HUES6 (cell line): ENCODE measurements at regions not wholly inside any gene's neighbourhood (a gene's known extent, or its start where the extent isn't known, plus 50 kb on each side); places are given as distances from the start of the nearest gene placed in this dataset.
"Not testable (repeated sequence)": the region's sequence is repeated elsewhere in the genome, so short reads cannot be mapped to it uniquely, and the experiment has no call there.

Experiments used
- H3K27ac ChIP-seq: 2 replicates; pipeline ENCODE4 v1.7.0; 2013; ENCODE audit warnings: low read depth, mild to moderate bottlenecking, low read length, inconsistent platforms
- H3K27me3 ChIP-seq: 2 replicates; pipeline ENCODE4 v1.6.1; 2013; ENCODE audit warnings: low read length; ENCODE audit not compliant: control insufficient read depth, insufficient read depth
- H3K36me3 ChIP-seq: 2 replicates; pipeline ENCODE4 v1.6.1; 2013; ENCODE audit warnings: low read length; ENCODE audit not compliant: control insufficient read depth, insufficient read depth
- H3K4me1 ChIP-seq: 2 replicates; pipeline ENCODE4 v1.6.1; 2013; ENCODE audit warnings: low read length; ENCODE audit not compliant: control insufficient read depth, insufficient read depth
- H3K4me3 ChIP-seq: 2 replicates; pipeline ENCODE4 v1.5.1; 2013; ENCODE audit warnings: low read depth, low read length
- H3K9ac ChIP-seq: one replicate; pipeline ENCODE4 v1.6.1; 2013; ENCODE audit warnings: mild to moderate bottlenecking, low read length
- H3K9me3 ChIP-seq: 2 replicates; pipeline ENCODE4 v1.6.1; 2013; ENCODE audit warnings: low read depth, low read length; ENCODE audit not compliant: control insufficient read depth, insufficient read depth

GRCh38 chr9:92242260-92243136 is 51.0 kb downstream of the IARS1 start:
- Histone ChIP-seq H3K9ac (no peak overlapping the region), H3K27me3 (no peaks in the 10 kb centered on the region), H3K36me3 (peaks cover 100% of the 10 kb centered on the region), H3K27ac (no peak overlapping the region), H3K4me1 (no peaks in the 10 kb centered on the region), H3K4me3 (no peak overlapping the region), H3K9me3 (no peaks in the 10 kb centered on the region)

DNA sequence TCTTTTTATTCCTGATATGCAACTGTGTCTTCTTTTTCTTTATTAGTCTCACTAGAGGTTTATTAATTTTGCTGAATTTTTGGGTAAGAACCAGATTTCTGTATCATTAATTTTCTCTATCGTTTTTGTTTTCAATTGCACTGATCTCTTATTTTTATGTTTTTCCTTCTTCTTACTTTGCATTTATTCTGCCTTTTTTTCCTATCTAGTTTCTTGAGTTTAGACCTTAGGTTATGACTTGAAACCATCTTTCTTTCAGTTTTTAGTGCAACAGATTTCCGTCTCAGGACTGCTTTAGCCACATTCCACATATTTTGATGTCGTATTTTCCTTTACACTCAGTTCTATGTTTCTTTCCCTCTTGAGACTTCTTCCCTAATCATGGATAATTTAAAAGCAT is 56.6 kb downstream of the IARS1 start:
- H3K36me3 ChIP-seq, result peaks cover 94% of the 10 kb centered on the region
- no peak overlapping the region for H3K27ac ChIP-seq
- no peak overlapping the region for H3K9ac ChIP-seq
- no peaks in the 10 kb centered on the region for H3K9me3 ChIP-seq
- H3K4me3 ChIP-seq, result no peak overlapping the region
- H3K4me1 ChIP-seq, result no peaks in the 10 kb centered on the region
- no peaks in the 10 kb centered on the region for H3K27me3 ChIP-seq

DNA sequence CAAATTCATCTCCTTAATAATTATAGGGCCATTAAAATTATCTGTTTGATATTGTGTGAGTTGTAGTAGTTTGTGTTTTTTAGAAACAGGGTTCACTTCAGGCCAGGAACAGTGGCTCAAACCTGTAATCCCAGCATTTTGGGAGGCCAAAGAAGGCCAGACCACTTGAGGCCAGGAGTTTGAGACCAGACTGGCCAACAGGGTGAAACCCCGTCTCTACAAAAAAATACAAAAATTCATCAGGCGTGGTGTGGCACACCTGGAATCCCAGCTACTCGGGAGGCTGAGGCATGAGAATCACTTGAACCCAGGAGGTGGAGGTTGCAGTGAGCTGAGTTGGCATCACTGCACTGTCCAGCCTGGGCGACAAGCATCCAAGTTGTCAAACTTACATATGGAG is 57.0 kb downstream of the IARS1 start:
- no peak overlapping the region for H3K9ac ChIP-seq
- no peaks in the 10 kb centered on the region for H3K4me1 ChIP-seq
- H3K27me3 ChIP-seq, result no peaks in the 10 kb centered on the region
- H3K9me3 ChIP-seq, result no peaks in the 10 kb centered on the region
- peaks cover 94% of the 10 kb centered on the region for H3K36me3 ChIP-seq
- H3K27ac ChIP-seq, result no peak overlapping the region
- H3K4me3 ChIP-seq, result no peak overlapping the region

DNA sequence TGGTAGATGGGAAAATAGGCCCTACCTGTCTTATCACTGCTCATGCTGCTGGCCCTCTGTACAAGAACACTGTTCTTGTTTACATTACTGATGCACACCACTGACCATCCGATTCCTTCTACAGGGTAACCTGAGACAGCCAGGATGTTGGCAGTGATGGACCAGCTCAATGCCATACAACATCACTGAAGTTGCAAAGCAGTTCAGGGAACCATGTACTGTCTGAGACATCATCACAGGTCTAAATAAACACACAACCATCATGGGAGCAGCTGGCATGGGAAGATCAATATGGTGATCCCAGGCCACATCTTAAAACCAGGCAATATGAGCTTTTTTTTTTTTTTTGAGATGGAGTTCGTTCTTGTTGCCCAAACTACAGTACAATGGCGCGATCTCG is 59.0 kb downstream of the IARS1 start:
- no peaks in the 10 kb centered on the region for H3K4me1 ChIP-seq
- no peaks in the 10 kb centered on the region for H3K9me3 ChIP-seq
- no peaks in the 10 kb centered on the region for H3K27me3 ChIP-seq
- H3K4me3 ChIP-seq, result no peak overlapping the region
- peaks cover 93% of the 10 kb centered on the region for H3K36me3 ChIP-seq
- no peak overlapping the region for H3K27ac ChIP-seq
- H3K9ac ChIP-seq, result no peak overlapping the region

- H3K9me3 ChIP-seq, result 0 out of 2 replicates have a peak, but pooled peaks cover 5% of the 10 kb centered on the region
Observed at GRCh38 chr9:92232190-92232589, 61.3 kb downstream of the IARS1 start.

GRCh38 chr9:92228628-92229027 is 64.9 kb downstream of the IARS1 start:
- H3K9me3 ChIP-seq, result 0 out of 2 replicates have a peak, but pooled peaks cover 5% of the 10 kb centered on the region
- no peaks in the 10 kb centered on the region for H3K4me1 ChIP-seq
- H3K36me3 ChIP-seq, result peaks cover 87% of the 10 kb centered on the region
- no peak overlapping the region for H3K4me3 ChIP-seq
- no peak overlapping the region for H3K9ac ChIP-seq
- H3K27ac ChIP-seq, result no peak overlapping the region
- no peaks in the 10 kb centered on the region for H3K27me3 ChIP-seq

More at GRCh38 chr9:92232190-92232589, 61.3 kb downstream of the IARS1 start:
- peaks cover 87% of the 10 kb centered on the region for H3K36me3 ChIP-seq
- H3K4me3 ChIP-seq, result no peak overlapping the region
- no peaks in the 10 kb centered on the region for H3K27me3 ChIP-seq
- no peak overlapping the region for H3K27ac ChIP-seq
- H3K9ac ChIP-seq, result no peak overlapping the region
- H3K4me1 ChIP-seq, result no peaks in the 10 kb centered on the region

- peaks cover 77% of the 10 kb centered on the region for H3K36me3 ChIP-seq
- H3K4me1 ChIP-seq, result no peaks in the 10 kb centered on the region
- no peak overlapping the region for H3K27ac ChIP-seq
- 0 out of 2 replicates have a peak, but pooled peaks cover 5% of the 10 kb centered on the region for H3K9me3 ChIP-seq
- no peak overlapping the region for H3K9ac ChIP-seq
- no peaks in the 10 kb centered on the region for H3K27me3 ChIP-seq
- H3K4me3 ChIP-seq, result no peak overlapping the region
Observed at GRCh38 chr9:92224177-92224576, 69.3 kb downstream of the IARS1 start.

DNA sequence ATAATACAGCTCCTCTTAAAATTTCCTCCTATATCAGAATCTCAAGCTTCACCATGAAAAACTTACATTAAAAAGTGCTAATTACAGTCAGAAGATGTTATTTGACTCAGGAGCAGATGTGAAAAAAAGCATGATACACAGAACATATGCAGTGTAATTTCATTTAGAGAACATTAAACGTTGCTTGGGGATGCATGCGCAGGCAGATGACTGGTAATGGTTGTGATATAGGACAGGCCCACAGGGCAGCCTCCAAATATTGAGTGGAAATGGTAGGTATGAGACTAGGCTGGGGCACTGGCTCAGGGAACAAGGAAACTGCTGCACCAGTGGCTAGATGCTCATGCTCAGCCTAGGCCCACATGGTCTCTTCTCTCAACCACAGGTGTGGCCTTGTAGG is 69.7 kb downstream of the IARS1 start:
- H3K9ac ChIP-seq, result no peak overlapping the region
- 0 out of 2 replicates have a peak, but pooled peaks cover 4% of the 10 kb centered on the region for H3K9me3 ChIP-seq
- H3K4me1 ChIP-seq, result no peaks in the 10 kb centered on the region
- H3K27ac ChIP-seq, result no peak overlapping the region
- peaks cover 73% of the 10 kb centered on the region for H3K36me3 ChIP-seq
- H3K27me3 ChIP-seq, result no peaks in the 10 kb centered on the region
- no peak overlapping the region for H3K4me3 ChIP-seq

DNA sequence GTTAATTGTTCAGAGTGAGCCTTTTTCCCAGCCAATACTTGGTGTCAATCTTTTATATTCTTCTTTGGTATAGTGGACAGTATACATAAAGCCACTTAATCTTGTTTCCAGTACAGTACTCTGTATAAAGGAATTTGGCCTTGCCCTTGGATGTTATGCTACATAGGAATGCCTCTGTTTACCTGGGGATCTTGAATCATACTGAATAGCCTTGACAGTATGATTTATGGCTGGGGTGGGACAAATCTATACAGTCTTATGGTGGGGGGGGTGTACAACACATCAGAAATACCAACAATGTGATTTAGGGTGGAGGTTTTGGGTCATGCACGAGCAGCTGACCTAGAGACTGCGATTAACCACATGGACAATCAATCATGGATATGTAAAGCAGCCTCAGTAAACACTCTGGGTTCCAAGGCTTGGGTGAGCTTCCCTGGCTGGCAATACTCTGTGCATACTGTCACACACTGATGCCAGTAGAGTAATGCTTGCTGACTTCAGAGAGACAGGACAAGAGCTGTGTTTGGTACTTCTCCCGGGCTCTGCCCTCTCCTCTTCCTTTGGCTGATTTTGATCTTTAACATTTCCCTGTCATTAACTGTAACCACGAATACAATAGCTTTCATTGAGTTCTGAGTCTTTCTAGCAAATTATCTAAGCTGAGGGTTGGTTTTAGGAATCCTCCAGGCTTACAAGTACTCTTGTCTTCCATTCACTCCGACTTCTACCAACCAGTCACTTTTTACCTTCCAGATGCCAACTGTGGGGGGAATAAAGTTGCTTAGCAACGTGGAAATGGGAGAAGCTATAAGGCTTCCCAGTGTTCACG is 84.6 kb downstream of the IARS1 start:
- Histone ChIP-seq H3K36me3 (peaks cover 58% of the 10 kb centered on the region), H3K27me3 (no peaks in the 10 kb centered on the region), H3K9me3 (no peaks in the 10 kb centered on the region), H3K9ac (no peak overlapping the region), H3K4me3 (no peak overlapping the region), H3K27ac (no peak overlapping the region), H3K4me1 (0 out of 2 replicates have a peak, but pooled peaks cover under 1% of the 10 kb centered on the region)

DNA sequence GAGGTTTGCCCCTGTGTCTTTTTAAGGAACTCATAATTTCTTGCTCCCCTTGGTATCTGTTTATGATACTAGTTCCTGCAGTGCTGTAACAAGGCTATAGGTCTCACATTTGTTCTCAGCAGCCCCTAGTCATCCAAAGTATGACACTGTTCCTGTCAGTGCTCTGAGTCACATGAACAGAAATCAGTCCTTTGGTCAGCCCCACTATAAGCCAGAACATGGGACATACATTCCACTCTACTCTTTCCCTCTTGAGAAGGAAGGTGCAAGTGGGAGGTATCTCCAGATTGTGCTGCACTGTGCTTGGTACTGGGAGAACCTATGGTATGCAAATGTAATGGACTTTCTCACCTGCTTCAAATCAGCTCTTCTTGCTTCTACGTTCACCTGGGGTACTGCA is 87.0 kb downstream of the IARS1 start:
- no peak overlapping the region for H3K27ac ChIP-seq
- no peaks in the 10 kb centered on the region for H3K9me3 ChIP-seq
- H3K9ac ChIP-seq, result no peak overlapping the region
- peaks cover 34% of the 10 kb centered on the region for H3K36me3 ChIP-seq
- H3K4me3 ChIP-seq, result no peak overlapping the region
- no peaks in the 10 kb centered on the region for H3K27me3 ChIP-seq
- H3K4me1 ChIP-seq, result no peaks in the 10 kb centered on the region

- not testable (repeated sequence) for H3K36me3 ChIP-seq
Observed at GRCh38 chr9:92203887-92204286, 88.7 kb upstream of the SPTLC1 start.

More at GRCh38 chr9:92203887-92204286, 88.7 kb upstream of the SPTLC1 start:
- not testable (repeated sequence) for H3K27ac ChIP-seq, H3K9ac ChIP-seq, H3K9me3 ChIP-seq, H3K4me3 ChIP-seq, H3K4me1 ChIP-seq, H3K27me3 ChIP-seq
